ENCODE measurements at regions not wholly inside any gene's neighbourhood (a gene's known extent, or its start where the extent isn't known, plus 50 kb on each side); places are given as distances from the start of the nearest gene placed in this dataset.

DNA sequence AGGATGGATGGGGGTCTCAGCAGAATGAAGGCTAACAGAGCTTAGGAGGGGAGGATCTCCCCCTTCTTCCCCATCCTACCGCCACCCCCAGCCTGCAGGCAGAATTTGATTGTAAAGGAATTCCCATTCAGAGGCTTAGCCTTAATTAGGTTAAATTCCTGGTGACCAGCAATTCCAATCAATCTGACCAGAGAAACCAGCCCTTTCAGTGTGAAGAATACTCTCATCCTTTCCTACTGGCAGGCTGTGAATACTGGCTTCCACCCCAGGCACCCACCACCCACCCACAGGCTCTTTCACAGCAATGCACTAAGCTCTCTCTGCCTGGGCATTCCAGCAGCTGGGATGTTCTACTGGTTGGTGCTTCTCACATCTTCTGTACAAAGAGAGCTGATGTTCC lies 137.9 kb upstream of the LYZL1 start (continued):
- TF ChIP-seq, protein P1, sequence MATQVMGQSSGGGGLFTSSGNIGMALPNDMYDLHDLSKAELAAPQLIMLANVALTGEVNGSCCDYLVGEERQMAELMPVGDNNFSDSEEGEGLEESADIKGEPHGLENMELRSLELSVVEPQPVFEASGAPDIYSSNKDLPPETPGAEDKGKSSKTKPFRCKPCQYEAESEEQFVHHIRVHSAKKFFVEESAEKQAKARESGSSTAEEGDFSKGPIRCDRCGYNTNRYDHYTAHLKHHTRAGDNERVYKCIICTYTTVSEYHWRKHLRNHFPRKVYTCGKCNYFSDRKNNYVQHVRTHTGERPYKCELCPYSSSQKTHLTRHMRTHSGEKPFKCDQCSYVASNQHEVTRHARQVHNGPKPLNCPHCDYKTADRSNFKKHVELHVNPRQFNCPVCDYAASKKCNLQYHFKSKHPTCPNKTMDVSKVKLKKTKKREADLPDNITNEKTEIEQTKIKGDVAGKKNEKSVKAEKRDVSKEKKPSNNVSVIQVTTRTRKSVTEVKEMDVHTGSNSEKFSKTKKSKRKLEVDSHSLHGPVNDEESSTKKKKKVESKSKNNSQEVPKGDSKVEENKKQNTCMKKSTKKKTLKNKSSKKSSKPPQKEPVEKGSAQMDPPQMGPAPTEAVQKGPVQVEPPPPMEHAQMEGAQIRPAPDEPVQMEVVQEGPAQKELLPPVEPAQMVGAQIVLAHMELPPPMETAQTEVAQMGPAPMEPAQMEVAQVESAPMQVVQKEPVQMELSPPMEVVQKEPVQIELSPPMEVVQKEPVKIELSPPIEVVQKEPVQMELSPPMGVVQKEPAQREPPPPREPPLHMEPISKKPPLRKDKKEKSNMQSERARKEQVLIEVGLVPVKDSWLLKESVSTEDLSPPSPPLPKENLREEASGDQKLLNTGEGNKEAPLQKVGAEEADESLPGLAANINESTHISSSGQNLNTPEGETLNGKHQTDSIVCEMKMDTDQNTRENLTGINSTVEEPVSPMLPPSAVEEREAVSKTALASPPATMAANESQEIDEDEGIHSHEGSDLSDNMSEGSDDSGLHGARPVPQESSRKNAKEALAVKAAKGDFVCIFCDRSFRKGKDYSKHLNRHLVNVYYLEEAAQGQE (IDR thresholded peaks at IDR 0.05; ENCODE audit: borderline replicate concordance) = no peak
- TF ChIP-seq, protein P1 (CRISPR knock-in tag; IDR thresholded peaks at IDR 0.05; ENCODE audit: low read depth) = no peak
- TF ChIP-seq RBM14 (IDR thresholded peaks at IDR 0.05; ENCODE audit: borderline replicate concordance, insufficient read depth, low read depth, low read length) = no peak

DNA sequence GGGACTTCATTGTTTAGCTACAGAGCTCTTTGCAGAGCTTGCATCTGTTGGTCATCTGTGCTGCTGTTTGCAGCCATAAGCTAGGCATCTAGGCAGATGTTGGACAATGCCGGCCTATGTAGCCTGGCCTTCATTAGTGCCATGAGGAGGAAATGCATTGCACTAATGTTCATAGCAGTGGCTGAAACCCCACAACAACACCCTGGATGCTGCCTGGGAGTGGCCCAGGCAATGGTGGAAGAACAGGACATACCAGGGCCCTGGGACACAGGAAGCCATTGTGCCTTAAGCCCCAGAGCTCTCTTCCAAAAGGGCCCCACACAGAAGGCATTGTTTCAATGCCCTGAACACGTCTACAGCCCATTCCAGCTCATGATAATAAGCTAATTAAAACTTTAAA lies 131.5 kb upstream of the LYZL1 start:
- Histone ChIP-seq H3K4me2 (ENCODE audit: insufficient read depth, low read length) (no peak overlapping the region), H3K9me3 (replicated peaks; ENCODE audit: control insufficient read depth, insufficient read depth, low read depth, low read length) (no peaks in the 10 kb centered on the region), H3K27me3 (ENCODE audit: control insufficient read depth in 2 of 2, insufficient read depth in 2 of 2, low read length in 2 of 2) (peaks cover 19 to 35% of the 10 kb centered on the region in 2 experiments), H2AFZ (ENCODE audit: low read depth, low read length) (no peak overlapping the region), H3K4me1 (replicated peaks in 1 of 2; ENCODE audit: control insufficient read depth in 2 of 2, insufficient read depth in 2 of 2, low read length in 2 of 2) (no peaks in the 10 kb centered on the region), H3K9ac (ENCODE audit: insufficient read depth in 1 of 2, low read depth in 2 of 2, low read length in 2 of 2) (no peak overlapping the region), H3K4me3 (no peak overlapping the region), H4K20me1 (replicated peaks; ENCODE audit: control insufficient read depth, insufficient read depth, low read length) (no peaks in the 10 kb centered on the region), H3K27ac (ENCODE audit: extremely low read depth, low read depth, low read length) (no peak overlapping the region), H3K36me3 (ENCODE audit: control insufficient read depth, insufficient read depth, low read length) (no peaks in the 10 kb centered on the region), H3K9me1 (ENCODE audit: control insufficient read depth, insufficient read depth, low read length) (no peaks in the 10 kb centered on the region), H3K79me2 (ENCODE audit: control insufficient read depth, insufficient read depth, low read length) (no peaks in the 10 kb centered on the region)
- DNase-seq (ENCODE audit: extremely low read depth in 1 of 4, low spot score in 3 of 4) (no peak), FAIRE-seq (no peak), ATAC-seq (no peak)
- intact Hi-C loops (cut with micrococcal nuclease) = no loop called here
- BruUV-seq (replicated peaks) = no TSS peak
- in situ Hi-C loops (cut with MboI) = no loop called here
- 0% methylated on average over 2 of the region's 2 CpGs for WGBS (ENCODE audit: insufficient coverage, low coverage, missing lambda C conversion rate)
- ChIA-PET CTCF (ENCODE audit: low intra/inter-chr PET ratio) (no interaction called here), POLR2A (no interaction called here)
- TF ChIP-seq RBM34 (IDR thresholded peaks at IDR 0.05; ENCODE audit: borderline replicate concordance, insufficient read depth, low read length) (no peak), ETV1 (tag; conservative IDR thresholded peaks at IDR 0.05; ENCODE audit: low read depth) (no peak), RBM25 (IDR thresholded peaks at IDR 0.05; ENCODE audit: low read depth, low read length, severe bottlenecking) (no peak)
- TF ChIP-seq, protein P2, sequence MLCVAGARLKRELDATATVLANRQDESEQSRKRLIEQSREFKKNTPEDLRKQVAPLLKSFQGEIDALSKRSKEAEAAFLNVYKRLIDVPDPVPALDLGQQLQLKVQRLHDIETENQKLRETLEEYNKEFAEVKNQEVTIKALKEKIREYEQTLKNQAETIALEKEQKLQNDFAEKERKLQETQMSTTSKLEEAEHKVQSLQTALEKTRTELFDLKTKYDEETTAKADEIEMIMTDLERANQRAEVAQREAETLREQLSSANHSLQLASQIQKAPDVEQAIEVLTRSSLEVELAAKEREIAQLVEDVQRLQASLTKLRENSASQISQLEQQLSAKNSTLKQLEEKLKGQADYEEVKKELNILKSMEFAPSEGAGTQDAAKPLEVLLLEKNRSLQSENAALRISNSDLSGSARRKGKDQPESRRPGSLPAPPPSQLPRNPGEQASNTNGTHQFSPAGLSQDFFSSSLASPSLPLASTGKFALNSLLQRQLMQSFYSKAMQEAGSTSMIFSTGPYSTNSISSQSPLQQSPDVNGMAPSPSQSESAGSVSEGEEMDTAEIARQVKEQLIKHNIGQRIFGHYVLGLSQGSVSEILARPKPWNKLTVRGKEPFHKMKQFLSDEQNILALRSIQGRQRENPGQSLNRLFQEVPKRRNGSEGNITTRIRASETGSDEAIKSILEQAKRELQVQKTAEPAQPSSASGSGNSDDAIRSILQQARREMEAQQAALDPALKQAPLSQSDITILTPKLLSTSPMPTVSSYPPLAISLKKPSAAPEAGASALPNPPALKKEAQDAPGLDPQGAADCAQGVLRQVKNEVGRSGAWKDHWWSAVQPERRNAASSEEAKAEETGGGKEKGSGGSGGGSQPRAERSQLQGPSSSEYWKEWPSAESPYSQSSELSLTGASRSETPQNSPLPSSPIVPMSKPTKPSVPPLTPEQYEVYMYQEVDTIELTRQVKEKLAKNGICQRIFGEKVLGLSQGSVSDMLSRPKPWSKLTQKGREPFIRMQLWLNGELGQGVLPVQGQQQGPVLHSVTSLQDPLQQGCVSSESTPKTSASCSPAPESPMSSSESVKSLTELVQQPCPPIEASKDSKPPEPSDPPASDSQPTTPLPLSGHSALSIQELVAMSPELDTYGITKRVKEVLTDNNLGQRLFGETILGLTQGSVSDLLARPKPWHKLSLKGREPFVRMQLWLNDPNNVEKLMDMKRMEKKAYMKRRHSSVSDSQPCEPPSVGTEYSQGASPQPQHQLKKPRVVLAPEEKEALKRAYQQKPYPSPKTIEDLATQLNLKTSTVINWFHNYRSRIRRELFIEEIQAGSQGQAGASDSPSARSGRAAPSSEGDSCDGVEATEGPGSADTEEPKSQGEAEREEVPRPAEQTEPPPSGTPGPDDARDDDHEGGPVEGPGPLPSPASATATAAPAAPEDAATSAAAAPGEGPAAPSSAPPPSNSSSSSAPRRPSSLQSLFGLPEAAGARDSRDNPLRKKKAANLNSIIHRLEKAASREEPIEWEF (CRISPR knock-in tag; IDR thresholded peaks at IDR 0.05) = no peak
